ENCODE measurements at regions not wholly inside any gene's neighbourhood (a gene's known extent, or its start where the extent isn't known, plus 50 kb on each side); places are given as distances from the start of the nearest gene placed in this dataset.

DNA sequence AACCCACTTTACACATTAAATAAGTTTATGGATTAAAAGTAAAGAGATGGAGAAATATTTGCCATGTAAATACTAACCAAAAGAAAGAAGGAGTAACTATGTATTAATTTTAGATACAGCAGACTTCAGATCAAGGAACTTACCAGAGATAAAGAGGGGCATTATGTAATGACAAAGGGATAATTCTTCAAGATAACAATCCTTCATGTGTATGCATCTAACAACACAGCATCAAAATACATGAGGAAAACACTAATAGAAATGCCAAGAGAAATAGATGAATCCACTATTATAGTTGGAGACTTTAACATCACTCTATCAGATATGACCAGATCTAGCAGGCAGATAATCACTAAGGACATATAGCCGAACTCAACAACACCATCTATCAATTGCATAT, 149.8 kb upstream of the ANKRD55 start:
- no peaks in the 10 kb centered on the region for H3K27me3 Mint-ChIP-seq (ENCODE audit: low read depth)
- no peak overlapping the region for H3K9ac ChIP-seq (ENCODE audit: extremely low read depth, insufficient read length, low read length)
- H2BK20ac ChIP-seq (ENCODE audit: low read depth, low read length, poor library complexity, severe bottlenecking): no peak overlapping the region
- no peak overlapping the region for H3K4me2 ChIP-seq (ENCODE audit: insufficient read depth, insufficient read length, low read length)
- H3K18ac ChIP-seq (ENCODE audit: insufficient read length, low read depth, low read length): no peak overlapping the region
- H4K91ac ChIP-seq (ENCODE audit: insufficient read length, low read depth, low read length): no peak overlapping the region
- no peak overlapping the region for H2AFZ ChIP-seq (ENCODE audit: low read length)
- no peaks in the 10 kb centered on the region for H4K20me1 ChIP-seq (ENCODE audit: control insufficient read depth, insufficient read depth, insufficient read length)
- no peaks in the 10 kb centered on the region for H3K79me1 ChIP-seq (ENCODE audit: insufficient read depth, low read depth, low read length, poor library complexity, severe bottlenecking)
- no peak overlapping the region for H3K23ac ChIP-seq (ENCODE audit: insufficient read length, low read depth, low read length)
- peaks cover 9% of the 10 kb centered on the region in 2 experiments for H3K4me1 Mint-ChIP-seq
- no peak overlapping the region for H2BK5ac ChIP-seq (ENCODE audit: insufficient read length, low read length)
- DNase-seq: no peak
- H3K14ac ChIP-seq (ENCODE audit: insufficient read depth, low read length): no peak overlapping the region
- H4K5ac ChIP-seq (ENCODE audit: insufficient read length, low read depth, low read length): no peak overlapping the region
- H2BK120ac ChIP-seq (ENCODE audit: low read depth, low read length, poor library complexity, severe bottlenecking): no peak overlapping the region
- H3K4me1 ChIP-seq (ENCODE audit: insufficient read depth, low read length): no peaks in the 10 kb centered on the region
- no peak overlapping the region for H3K56ac ChIP-seq (ENCODE audit: insufficient read length, low read depth, low read length)
- no peak overlapping the region for H2AK5ac ChIP-seq (ENCODE audit: insufficient read length, low read length)
- H3K23me2 ChIP-seq (ENCODE audit: insufficient read length, low read depth, low read length, poor library complexity, severe bottlenecking): no peaks in the 10 kb centered on the region
- TF ChIP-seq CTCF (conservative IDR thresholded peaks at IDR 0.05): no peak
- no peak overlapping the region for H3T11ph ChIP-seq (ENCODE audit: low read length)
- H3K27ac Mint-ChIP-seq: no peak overlapping the region
- no peak overlapping the region for H3K27ac ChIP-seq (ENCODE audit: insufficient read length, low read depth, low read length)
- no peak overlapping the region for H3K4me3 Mint-ChIP-seq
- no peak overlapping the region for H4K8ac ChIP-seq (replicated peaks; ENCODE audit: insufficient read length, low read depth, low read length)
- no peaks in the 10 kb centered on the region for H3K9me3 ChIP-seq (ENCODE audit: control insufficient read depth, low read depth, low read length)
- H3K4ac ChIP-seq (ENCODE audit: low read depth, low read length): no peak overlapping the region
- H3K79me2 ChIP-seq (ENCODE audit: insufficient read depth, low read length): no peaks in the 10 kb centered on the region
- H3K36me3 Mint-ChIP-seq (ENCODE audit: insufficient read depth in 1 of 3, low read depth in 3 of 3): no peaks in the 10 kb centered on the region
- H3K9me3 Mint-ChIP-seq: no peaks in the 10 kb centered on the region
- no CpG with 5 or more reads among the region's 1 CpG for WGBS (ENCODE audit: extremely low coverage, insufficient read length, low lambda C conversion rate)
- H2BK15ac ChIP-seq (ENCODE audit: low read depth, low read length): no peak overlapping the region
- H2BK12ac ChIP-seq (ENCODE audit: insufficient read length, low read depth, low read length): no peak overlapping the region
- no peaks in the 10 kb centered on the region for H3K27me3 ChIP-seq (ENCODE audit: insufficient read depth, low read length)

Measured in H9 (cell line).